ENCODE measurements at regions not wholly inside any gene's neighbourhood (a gene's known extent, or its start where the extent isn't known, plus 50 kb on each side); places are given as distances from the start of the nearest gene placed in this dataset.

DNA sequence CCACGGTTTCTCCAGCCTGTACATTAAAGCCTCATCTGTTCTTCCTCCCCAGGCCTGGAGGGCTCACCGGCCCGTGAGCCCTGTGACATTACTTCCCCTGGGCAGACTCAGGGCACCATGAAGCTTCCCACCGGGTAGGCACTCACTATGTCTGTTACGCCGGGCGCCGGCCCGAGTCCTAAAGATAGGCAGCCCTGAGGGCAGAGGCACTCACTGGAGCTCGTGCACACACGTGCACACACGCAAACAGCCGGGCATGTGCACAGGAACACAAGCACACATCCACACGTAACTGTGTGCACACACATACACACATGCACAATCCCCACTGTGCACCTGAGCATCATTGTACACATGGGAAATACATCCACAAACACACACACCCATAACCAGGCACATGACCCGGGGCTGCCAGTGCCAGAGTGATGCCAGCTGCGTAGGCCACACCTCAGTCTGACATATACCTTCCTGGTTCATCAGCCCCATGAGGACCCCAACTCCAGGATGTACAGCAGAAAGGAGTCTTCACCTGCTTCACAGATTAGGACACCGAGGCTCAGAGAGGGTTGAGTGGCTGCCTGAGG, 83.7 kb downstream of the YTHDF1 start:
- Histone ChIP-seq H3K27me3 (peaks cover 53% of the 10 kb centered on the region), H3K36me3 (no peaks in the 10 kb centered on the region), H3K27ac (no peak overlapping the region), H3K9me3 (replicated peaks) (no peaks in the 10 kb centered on the region), H3K4me1 (no peaks in the 10 kb centered on the region), H3K4me3 (no peak overlapping the region)
- peak in 1 of 2 experiments; percentile 3 for DNase-seq

DNA sequence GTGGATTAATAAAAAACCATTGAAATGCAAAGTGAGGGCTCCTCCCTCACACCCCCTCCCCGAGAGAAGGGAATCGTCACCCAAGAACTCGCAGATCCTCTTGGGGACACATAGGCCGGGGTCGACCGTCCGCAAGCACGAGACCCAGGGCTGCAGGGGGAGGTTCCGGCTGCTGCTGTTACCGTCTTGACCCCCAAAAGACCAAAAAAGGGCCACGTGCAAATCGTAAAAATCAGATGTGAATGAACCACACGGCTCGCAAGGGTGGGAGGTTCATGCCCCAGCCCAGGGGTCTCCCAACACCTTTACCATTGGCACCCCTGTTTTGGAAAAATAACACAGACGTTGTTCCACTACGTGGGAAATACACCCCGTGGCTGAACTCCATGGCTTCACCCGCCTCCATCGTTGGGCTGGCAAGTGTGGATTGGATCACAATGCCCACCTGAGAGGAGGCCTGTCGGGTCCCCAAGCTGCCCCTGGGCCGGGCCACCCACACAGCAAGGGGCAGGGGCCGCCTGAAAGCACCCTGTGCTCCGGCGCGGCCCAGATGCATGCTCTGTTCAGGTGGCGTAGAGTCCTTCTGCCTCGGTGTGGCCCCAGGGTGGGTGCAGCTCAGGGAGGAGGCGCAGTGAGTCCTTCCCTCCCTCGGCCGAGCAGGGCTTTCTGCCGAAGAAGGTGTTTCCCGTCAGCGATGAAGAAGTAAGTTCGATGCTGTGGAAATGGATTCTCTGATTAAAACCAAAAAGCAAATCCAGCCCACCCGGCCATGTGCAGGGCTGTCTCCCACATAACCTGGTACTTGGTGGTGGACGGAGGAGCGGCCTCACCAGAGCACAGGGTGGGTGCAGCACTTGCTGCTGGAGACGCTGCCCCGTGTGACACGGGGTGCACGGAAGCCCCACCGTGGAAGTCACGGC, 85.0 kb downstream of the YTHDF1 start:
- peak in 1 of 2 experiments; percentile 6 for DNase-seq
- Histone ChIP-seq H3K4me1 (no peaks in the 10 kb centered on the region), H3K9me3 (replicated peaks) (no peaks in the 10 kb centered on the region), H3K27ac (no peak overlapping the region), H3K4me3 (no peak overlapping the region), H3K27me3 (peaks cover 66% of the 10 kb centered on the region), H3K36me3 (no peaks in the 10 kb centered on the region)

DNA sequence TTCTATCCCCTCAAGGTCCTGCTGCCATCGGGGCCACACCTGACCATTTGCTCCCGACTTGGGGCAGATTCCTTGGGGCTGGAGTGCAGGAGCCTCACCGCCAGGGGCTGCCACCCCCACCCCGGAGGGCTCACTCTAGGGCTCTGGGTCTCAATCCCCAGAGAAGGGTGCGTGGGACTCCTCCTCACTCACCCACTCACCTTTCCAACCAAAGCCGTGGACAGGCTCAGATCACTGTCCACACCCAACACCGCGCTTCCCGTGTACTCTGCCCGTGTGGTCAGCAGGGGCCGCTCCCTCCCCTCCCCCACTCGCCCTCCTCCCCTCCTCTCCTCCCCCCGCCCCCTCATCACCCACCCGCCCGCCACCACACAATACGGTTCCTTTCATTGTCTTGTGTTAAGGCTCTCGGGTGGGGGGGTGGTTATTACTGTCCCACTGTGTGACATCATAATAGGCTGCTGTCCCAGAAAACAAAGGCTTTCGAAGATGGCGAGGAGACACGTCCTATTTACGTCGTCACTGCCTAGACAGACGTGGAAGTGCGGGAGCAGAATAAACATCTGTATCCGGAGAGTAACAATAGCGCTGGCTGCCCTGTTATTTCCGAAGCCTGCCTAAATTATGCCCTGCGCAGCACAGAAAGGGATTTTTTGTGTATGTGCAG, 85.8 kb downstream of the YTHDF1 start:
- Histone ChIP-seq H3K4me1 (no peaks in the 10 kb centered on the region), H3K9me3 (replicated peaks) (no peaks in the 10 kb centered on the region), H3K4me3 (no peak overlapping the region), H3K36me3 (no peaks in the 10 kb centered on the region), H3K27me3 (peaks cover 74% of the 10 kb centered on the region), H3K27ac (no peak overlapping the region)
- DNase-seq = peak in 1 of 2 experiments; percentile 4

DNA sequence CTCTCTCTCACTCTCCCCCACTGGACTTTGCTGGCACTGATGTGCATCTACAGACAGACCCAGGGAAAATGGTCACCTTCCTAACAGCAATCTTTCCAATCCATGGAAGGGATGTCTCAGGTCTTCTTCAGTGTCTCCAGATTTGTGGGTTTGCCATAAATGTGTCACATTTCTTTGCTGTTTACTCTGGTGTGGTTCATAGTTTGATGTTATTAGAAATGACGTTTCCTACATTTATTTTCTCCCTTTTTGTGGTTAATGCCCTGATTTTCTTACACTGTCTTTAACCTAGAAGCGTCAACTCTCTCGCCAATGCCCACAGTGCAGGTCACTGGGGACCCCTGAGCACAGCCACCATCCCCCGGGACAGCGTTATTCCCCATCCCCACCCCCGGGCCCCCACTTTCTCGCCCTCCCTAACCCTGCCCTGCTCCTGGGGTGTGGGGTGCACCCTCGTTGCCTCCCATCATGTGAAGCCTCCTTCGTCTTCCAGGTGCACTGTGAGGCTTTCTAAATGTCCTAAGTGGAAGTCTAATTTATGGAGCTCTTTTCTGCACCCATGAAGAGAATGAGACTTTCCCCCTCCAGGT, 86.5 kb downstream of the YTHDF1 start:
- peak in 1 of 2 experiments; percentile 2 for DNase-seq
- Histone ChIP-seq H3K36me3 (no peaks in the 10 kb centered on the region), H3K4me3 (no peak overlapping the region), H3K9me3 (replicated peaks) (no peaks in the 10 kb centered on the region), H3K27ac (no peak overlapping the region), H3K27me3 (peaks cover 81% of the 10 kb centered on the region), H3K4me1 (no peaks in the 10 kb centered on the region)

DNA sequence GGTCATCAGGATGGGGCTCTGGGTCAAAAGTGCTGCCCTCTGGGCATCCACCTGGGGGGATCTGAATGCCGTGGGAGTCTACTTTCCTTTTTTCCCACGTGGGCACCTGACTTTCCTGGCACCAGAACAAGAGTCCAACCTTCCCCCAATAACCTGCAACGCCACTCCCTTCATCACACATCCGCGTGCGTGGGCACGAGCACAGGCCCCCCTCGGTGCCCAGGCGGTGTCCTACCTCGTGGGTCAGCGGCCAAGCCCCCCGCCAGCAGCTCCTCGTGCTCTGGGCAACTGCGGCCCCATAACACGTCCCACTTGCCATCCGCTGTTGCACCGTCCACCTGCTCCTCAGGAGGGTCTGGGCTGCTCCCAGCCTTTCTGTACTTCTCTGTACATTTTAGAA, 87.0 kb downstream of the YTHDF1 start:
- no peaks in the 10 kb centered on the region for H3K4me1 ChIP-seq
- H3K27ac ChIP-seq = no peak overlapping the region
- no peaks in the 10 kb centered on the region for H3K9me3 ChIP-seq (replicated peaks)
- H3K27me3 ChIP-seq = peaks cover 86% of the 10 kb centered on the region
- DNase-seq = peak in 1 of 2 experiments; percentile 7
- no peaks in the 10 kb centered on the region for H3K36me3 ChIP-seq
- no peak overlapping the region for H3K4me3 ChIP-seq

DNA sequence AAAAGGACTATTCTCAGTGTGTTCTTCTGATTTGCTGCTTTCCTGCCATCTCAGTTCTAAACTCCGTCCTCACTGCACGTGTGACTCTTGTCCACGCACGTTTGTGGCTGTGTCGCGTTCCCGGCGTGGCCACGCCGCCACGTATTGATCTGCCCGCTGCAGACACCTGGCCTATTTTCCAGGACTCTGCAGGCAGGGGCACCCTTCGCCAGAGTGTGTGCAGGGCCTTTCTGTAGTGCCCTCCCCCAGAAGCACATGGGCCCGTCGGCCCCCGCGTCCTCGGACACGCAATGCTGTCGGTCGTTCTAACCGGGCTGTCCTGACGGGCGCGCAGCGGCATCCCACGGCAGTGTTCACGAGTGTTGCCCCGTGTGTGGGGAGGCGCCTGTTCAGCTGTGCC, 87.6 kb downstream of the YTHDF1 start:
- DNase-seq = peak in 1 of 2 experiments; percentile 5
- peaks cover 89% of the 10 kb centered on the region for H3K27me3 ChIP-seq
- no peaks in the 10 kb centered on the region for H3K4me1 ChIP-seq

DNA sequence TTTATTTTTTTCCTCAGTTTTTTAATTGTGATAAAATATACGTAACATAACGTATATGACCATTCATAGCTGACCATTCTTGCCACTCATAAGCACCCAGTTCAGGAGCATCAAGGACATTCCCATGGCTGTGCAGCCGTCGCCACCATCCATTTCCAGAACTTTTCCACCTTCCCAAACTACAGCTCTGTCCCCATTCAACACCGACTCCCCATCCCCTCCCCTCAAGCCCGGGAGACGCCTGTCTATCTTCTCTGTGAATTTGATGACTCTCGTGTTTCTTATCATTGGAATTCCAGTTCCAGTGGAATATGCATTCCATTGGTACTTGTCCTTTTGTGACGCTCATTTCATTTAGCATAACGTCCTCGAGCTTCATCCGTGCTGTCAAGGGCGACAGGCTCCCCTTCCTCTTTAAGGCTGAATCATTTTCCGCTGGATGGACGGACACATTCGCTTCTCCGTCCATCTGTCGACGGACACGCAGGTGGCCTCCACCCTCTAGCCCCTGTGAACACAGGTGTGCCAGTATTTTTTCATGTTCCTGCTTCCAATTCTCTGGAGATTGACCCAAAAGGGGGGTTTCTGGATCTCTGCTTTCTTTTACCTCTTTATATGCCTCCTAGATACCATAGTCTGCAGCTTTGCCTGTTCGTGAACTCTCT, 88.1 kb downstream of the YTHDF1 start:
- no peak overlapping the region for H3K27ac ChIP-seq
- peaks cover 88% of the 10 kb centered on the region for H3K27me3 ChIP-seq
- H3K36me3 ChIP-seq = no peaks in the 10 kb centered on the region
- no peak overlapping the region for H3K4me3 ChIP-seq
- no peaks in the 10 kb centered on the region for H3K9me3 ChIP-seq (replicated peaks)
- no peaks in the 10 kb centered on the region for H3K4me1 ChIP-seq
- DNase-seq = peak in 1 of 2 experiments; percentile 2

More for the DNA sequence above, 87.6 kb downstream of the YTHDF1 start:
- Histone ChIP-seq H3K36me3 (no peaks in the 10 kb centered on the region), H3K4me3 (no peak overlapping the region), H3K9me3 (replicated peaks) (no peaks in the 10 kb centered on the region), H3K27ac (no peak overlapping the region)

DNA sequence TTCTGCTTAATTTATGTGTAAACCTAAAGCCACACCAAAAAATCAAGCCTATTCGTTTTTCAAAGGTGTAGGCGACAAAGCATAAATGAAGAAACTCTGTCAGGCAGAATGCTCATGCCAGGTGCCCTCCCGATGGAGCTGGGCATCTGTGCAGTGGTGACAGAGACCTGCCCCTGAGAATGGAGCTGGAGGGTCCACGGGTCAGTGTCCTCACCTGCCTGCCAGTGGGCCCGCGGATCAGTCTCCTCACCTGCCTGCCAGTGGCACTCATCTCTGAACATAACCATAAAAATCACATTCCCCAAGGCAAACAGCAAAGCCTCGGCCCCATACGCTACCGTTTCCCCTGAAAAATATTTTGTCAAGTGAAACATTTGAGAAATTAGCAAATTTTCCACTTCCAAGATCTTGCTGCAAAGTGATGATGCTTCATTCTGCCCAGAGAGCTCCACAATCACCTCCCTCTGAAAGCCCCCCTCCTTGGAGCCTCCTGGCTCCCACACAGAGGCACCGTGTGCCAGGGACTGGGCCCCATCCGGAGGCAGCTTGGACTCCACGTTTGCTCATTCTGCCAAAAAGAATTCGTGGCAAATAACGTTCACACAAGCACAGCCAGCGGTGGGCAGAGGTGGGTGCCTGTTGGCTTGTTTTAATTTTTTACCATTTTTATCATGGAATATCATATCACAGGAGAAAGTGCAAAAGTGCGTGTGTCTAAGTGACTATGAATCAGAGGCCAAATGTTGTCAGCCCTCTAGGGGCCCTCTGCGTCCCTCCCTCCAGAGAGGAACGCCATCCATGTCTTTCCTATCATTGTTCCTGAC, 88.8 kb downstream of the YTHDF1 start:
- Histone ChIP-seq H3K4me1 (no peaks in the 10 kb centered on the region), H3K36me3 (no peaks in the 10 kb centered on the region), H3K27me3 (peaks cover 86% of the 10 kb centered on the region), H3K9me3 (replicated peaks) (no peaks in the 10 kb centered on the region), H3K27ac (no peak overlapping the region), H3K4me3 (no peak overlapping the region)
- DNase-seq = peak in 1 of 2 experiments; percentile 1

DNA sequence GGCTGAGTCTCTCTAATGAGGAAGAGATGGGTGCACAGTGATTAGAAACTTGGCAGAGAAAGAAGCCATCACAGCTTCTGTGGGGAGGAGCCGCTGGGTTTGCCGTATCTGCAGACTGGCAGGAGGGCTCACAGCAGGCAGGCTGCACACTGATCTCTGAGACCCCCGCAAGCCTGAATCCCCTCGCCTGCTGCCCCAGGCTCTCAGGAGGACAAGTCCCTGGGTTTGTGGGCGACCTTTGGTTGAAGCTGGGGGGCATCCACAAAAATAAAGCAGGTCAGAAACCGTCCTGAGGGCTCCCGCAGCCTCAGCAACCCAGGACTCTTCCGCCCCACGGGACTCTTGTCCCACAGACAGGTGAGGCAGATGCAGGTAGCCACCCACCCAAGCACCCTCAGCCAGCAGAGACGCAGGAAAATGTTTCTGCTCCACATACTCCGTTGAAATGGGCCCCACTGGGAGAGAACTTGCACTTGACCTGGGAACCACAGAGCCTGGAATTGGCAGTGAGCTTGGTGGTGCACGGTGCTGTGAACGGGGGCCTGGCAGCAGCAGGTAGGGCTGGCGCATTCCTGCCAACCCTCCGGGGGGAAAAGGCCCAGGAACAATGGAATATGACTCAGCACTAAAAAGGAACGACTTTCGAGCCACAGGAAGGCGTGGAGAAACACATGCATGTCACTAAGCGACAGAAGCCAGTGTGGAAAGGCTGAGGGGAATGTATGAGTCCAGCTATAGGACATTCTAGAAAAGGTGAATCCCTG, 89.9 kb downstream of the YTHDF1 start:
- no peaks in the 10 kb centered on the region for H3K4me1 ChIP-seq
- no peak overlapping the region for H3K4me3 ChIP-seq
- H3K36me3 ChIP-seq = no peaks in the 10 kb centered on the region
- DNase-seq = peak in 1 of 2 experiments; percentile 4
- H3K9me3 ChIP-seq (replicated peaks) = no peaks in the 10 kb centered on the region
- H3K27ac ChIP-seq = no peak overlapping the region
- H3K27me3 ChIP-seq = peaks cover 82% of the 10 kb centered on the region

DNA sequence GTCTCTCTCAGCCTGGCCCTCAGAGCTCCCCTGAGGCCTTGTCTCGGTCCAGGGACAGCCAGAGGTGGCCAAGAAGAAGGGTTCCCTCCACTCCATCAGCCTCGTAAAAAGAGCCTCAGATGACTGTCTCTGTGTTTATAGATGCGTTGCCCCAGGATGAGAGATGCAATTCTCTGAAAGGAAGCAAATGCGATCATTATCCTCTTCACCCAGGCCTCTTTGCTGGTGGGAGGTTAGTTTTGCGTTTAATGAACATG, 90.4 kb downstream of the YTHDF1 start:
- H3K27me3 ChIP-seq = peaks cover 77% of the 10 kb centered on the region
- DNase-seq = no peak
- H3K36me3 ChIP-seq = no peaks in the 10 kb centered on the region
- H3K27ac ChIP-seq = no peak overlapping the region
- H3K4me3 ChIP-seq = no peak overlapping the region
- H3K9me3 ChIP-seq (replicated peaks) = no peaks in the 10 kb centered on the region
- H3K4me1 ChIP-seq = no peaks in the 10 kb centered on the region

DNA sequence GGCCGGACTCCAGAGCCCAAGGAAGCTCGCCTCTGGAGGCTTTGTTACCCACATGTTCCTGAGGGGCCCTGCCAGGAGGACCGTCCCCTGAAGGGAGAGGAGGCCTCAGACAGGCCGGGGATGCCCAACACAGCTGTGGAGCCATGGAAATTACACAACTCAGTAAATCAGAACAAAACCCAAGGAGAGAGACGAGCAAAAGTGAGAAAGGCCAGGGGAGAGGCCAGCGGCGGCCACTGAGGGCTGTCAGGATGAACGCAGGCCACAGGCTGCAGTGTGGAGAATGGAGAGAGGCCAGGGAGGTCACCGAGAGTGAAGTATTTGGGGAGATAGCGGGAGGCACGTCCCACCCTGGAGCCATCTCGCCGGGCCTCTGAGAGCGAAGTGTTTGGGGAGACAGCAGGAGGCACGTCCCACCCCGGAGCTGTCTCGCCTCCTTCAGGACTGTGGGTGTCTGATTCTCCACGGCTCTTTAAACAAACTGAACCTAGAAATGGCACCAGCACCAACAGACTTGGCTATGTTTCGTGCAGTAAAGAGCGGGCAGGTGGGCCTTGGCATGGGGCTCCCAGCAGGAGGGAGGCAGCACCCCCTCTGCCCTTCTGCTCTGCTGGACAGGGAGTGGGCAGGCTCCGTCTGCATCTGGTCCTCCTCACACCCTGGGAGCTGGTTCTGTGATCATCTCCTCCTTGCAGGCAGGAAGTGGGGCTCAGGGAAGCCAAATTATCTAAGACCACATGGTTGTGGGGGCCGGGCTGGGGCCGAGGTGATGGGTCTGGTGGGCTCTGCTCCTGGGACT, 91.0 kb downstream of the YTHDF1 start:
- Histone ChIP-seq H3K4me3 (no peak overlapping the region), H3K27me3 (peaks cover 75% of the 10 kb centered on the region), H3K27ac (no peak overlapping the region), H3K4me1 (no peaks in the 10 kb centered on the region), H3K36me3 (no peaks in the 10 kb centered on the region), H3K9me3 (replicated peaks) (no peaks in the 10 kb centered on the region)
- no peak for DNase-seq

DNA sequence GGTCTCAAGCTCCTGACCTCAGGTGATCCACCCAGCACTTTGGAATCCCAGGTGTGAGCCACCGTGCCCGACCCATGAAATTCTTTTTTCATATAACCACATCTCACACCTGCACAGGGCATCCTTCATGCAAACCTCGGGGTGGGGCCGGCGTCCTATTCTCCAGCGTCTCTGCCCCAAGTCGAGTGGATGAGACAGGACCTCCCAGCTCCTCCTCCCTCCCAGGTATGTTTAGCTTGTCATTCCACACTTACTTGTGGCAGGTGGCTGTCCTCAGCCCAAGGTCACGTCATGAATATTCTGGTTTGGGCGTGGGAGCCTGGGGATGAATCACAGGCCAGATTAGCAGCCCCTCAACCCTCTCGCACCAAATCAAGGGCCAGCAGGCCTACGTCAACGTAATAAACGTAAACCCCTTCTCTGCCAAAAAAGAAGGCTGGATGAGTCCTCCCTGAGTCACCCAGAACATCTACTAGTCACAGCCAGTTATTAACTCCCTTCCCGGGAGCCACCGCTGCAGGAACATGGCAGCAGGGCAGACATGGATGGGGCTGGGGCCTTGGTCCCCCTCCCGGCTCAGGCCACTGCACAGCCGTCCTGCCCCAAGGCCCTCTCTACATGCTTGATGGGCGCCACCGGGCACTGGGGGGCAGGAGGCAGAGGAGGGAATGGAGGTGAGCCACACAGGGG, 91.7 kb downstream of the YTHDF1 start:
- Histone ChIP-seq H3K27ac (no peak overlapping the region), H3K4me1 (no peaks in the 10 kb centered on the region), H3K36me3 (no peaks in the 10 kb centered on the region), H3K4me3 (no peak overlapping the region), H3K9me3 (replicated peaks) (no peaks in the 10 kb centered on the region), H3K27me3 (peaks cover 72% of the 10 kb centered on the region)
- no peak for DNase-seq

All from SJCRH30 (cell line).